ENCODE measurements at regions not wholly inside any gene's neighbourhood (a gene's known extent, or its start where the extent isn't known, plus 50 kb on each side); places are given as distances from the start of the nearest gene placed in this dataset.

DNA sequence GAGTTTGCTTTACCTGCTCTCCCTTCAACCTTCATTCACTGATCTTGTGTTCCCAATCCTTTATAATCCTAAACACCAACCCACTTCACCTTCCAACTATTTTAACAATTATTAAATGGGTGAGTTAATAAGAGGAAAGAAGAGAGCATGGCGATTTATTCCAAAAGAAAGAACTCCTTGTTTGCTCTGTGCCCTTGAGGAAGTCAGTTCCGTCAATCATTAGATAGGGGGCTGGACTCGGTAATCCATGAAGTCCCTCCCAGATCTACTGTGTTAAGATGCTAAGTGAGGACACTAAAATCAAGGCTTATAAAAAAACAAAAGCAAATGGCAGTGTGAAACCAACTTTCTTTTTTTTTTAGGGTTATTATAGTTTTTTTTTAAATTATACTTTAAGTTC, 589.9 kb downstream of the XIRP2 start:
- H3K9me3 ChIP-seq = no peaks in the 10 kb centered on the region
- no peak for DNase-seq
- H3K27ac ChIP-seq (ENCODE audit: low read length) = no peak overlapping the region
- ChIA-PET POLR2A (no interaction called here), CTCF (no interaction called here)
- H3K36me3 ChIP-seq (ENCODE audit: control insufficient read depth in 2 of 2, extremely low read depth in 1 of 2, insufficient read depth in 1 of 2, low read length in 1 of 2) = no peaks in the 10 kb centered on the region
- H3K4me3 Mint-ChIP-seq = no peak overlapping the region
- no peak overlapping the region for H3K4me3 ChIP-seq (ENCODE audit: control insufficient read depth in 1 of 2, extremely low read depth in 1 of 2, low read length in 1 of 2)
- no peaks in the 10 kb centered on the region for H3K9me3 Mint-ChIP-seq
- ATAC-seq (replicated peaks in 1 of 4) = no peak
- 75% methylated on average over 2 of the region's 3 CpGs for WGBS (ENCODE audit: insufficient coverage)
- H3K4me1 ChIP-seq (ENCODE audit: control insufficient read depth in 1 of 2, extremely low read depth in 1 of 2, insufficient read depth in 2 of 2, low read length in 2 of 2) = no peaks in the 10 kb centered on the region
- no peaks in the 10 kb centered on the region for H3K27me3 ChIP-seq (replicated peaks in 1 of 2; ENCODE audit: control insufficient read depth in 2 of 2, extremely low read depth in 1 of 2, insufficient read depth in 2 of 2, low read length in 1 of 2)
- no peaks in the 10 kb centered on the region for H3K27me3 Mint-ChIP-seq
- no peak overlapping the region for H3K27ac Mint-ChIP-seq
- no peaks in the 10 kb centered on the region for H3K4me1 Mint-ChIP-seq
- H3K36me3 Mint-ChIP-seq = no peaks in the 10 kb centered on the region

GRCh38 chr2:167475791-167476190, 587.5 kb downstream of the XIRP2 start:
- Mint-ChIP-seq H3K4me1 (no peaks in the 10 kb centered on the region), H3K36me3 (no peaks in the 10 kb centered on the region), H3K27ac (no peak overlapping the region), H3K9me3 (peaks cover 0 to 6% (median 0%) of the 10 kb centered on the region in 3 donors), H3K27me3 (no peaks in the 10 kb centered on the region), H3K4me3 (no peak overlapping the region)
- Histone ChIP-seq H3K4me1 (ENCODE audit: control insufficient read depth in 1 of 2, extremely low read depth in 1 of 2, insufficient read depth in 2 of 2, low read length in 2 of 2) (no peaks in the 10 kb centered on the region), H3K9me3 (no peaks in the 10 kb centered on the region), H3K27me3 (replicated peaks in 1 of 2; ENCODE audit: control insufficient read depth in 2 of 2, extremely low read depth in 1 of 2, insufficient read depth in 2 of 2, low read length in 1 of 2) (no peaks in the 10 kb centered on the region), H3K36me3 (ENCODE audit: control insufficient read depth in 2 of 2, extremely low read depth in 1 of 2, insufficient read depth in 1 of 2, low read length in 1 of 2) (no peaks in the 10 kb centered on the region), H3K4me3 (ENCODE audit: control insufficient read depth in 1 of 2, extremely low read depth in 1 of 2, low read length in 1 of 2) (no peak overlapping the region), H3K27ac (ENCODE audit: low read length) (no peak overlapping the region)
- ATAC-seq (replicated peaks in 1 of 4) (no peak), DNase-seq (no peak)
- ChIA-PET POLR2A (no interaction called here), CTCF (no interaction called here)
- 70% methylated on average over 1 of the region's 2 CpGs for WGBS (ENCODE audit: insufficient coverage)

DNA sequence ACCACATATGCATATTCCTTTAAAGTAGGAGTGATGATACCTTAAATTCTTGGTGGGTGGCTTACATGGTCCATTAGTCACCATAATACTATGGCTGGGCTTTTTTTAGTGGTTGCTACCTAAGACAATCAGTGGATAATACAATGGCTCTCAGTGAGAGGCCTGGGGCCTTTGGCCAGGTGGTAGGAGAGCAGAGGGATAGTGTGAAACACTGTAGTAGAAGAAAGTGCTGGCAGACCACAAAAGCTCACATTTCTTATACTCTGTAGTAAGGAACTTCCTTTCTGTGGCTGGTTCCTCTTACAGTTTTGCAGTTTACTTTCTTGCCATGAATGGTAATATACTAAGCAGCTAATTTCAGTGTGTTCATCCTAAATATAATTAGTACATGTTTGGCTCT, 583.5 kb downstream of the XIRP2 start:
- DNase-seq = no peak
- no peaks in the 10 kb centered on the region for H3K36me3 Mint-ChIP-seq
- no peak for ATAC-seq (replicated peaks in 1 of 4)
- no peaks in the 10 kb centered on the region for H3K4me1 ChIP-seq (ENCODE audit: control insufficient read depth in 1 of 2, extremely low read depth in 1 of 2, insufficient read depth in 2 of 2, low read length in 2 of 2)
- no peaks in the 10 kb centered on the region for H3K4me1 Mint-ChIP-seq
- H3K27ac Mint-ChIP-seq = no peak overlapping the region
- H3K4me3 ChIP-seq (ENCODE audit: control insufficient read depth in 1 of 2, extremely low read depth in 1 of 2, low read length in 1 of 2) = no peak overlapping the region
- POLR2A ChIA-PET = no interaction called here
- H3K9me3 ChIP-seq = no peaks in the 10 kb centered on the region
- no peak overlapping the region for H3K27ac ChIP-seq (ENCODE audit: low read length)
- no peak overlapping the region for H3K4me3 Mint-ChIP-seq
- H3K27me3 Mint-ChIP-seq = no peaks in the 10 kb centered on the region
- no peaks in the 10 kb centered on the region for H3K36me3 ChIP-seq (ENCODE audit: control insufficient read depth in 2 of 2, extremely low read depth in 1 of 2, insufficient read depth in 1 of 2, low read length in 1 of 2)
- H3K9me3 Mint-ChIP-seq = peaks cover 0 to 6% (median 0%) of the 10 kb centered on the region in 3 donors
- CTCF ChIA-PET = no interaction called here
- H3K27me3 ChIP-seq (replicated peaks in 1 of 2; ENCODE audit: control insufficient read depth in 2 of 2, extremely low read depth in 1 of 2, insufficient read depth in 2 of 2, low read length in 1 of 2) = no peaks in the 10 kb centered on the region

- Mint-ChIP-seq H3K9me3 (peaks cover 0 to 6% (median 0%) of the 10 kb centered on the region in 3 donors), H3K27ac (no peak overlapping the region), H3K4me3 (no peak overlapping the region), H3K36me3 (no peaks in the 10 kb centered on the region), H3K27me3 (no peaks in the 10 kb centered on the region), H3K4me1 (no peaks in the 10 kb centered on the region)
- CTCF ChIA-PET = no interaction called here
- Histone ChIP-seq H3K4me3 (ENCODE audit: control insufficient read depth in 1 of 2, extremely low read depth in 1 of 2, low read length in 1 of 2) (no peak overlapping the region), H3K9me3 (no peaks in the 10 kb centered on the region), H3K27me3 (replicated peaks in 1 of 2; ENCODE audit: control insufficient read depth in 2 of 2, extremely low read depth in 1 of 2, insufficient read depth in 2 of 2, low read length in 1 of 2) (no peaks in the 10 kb centered on the region), H3K36me3 (ENCODE audit: control insufficient read depth in 2 of 2, extremely low read depth in 1 of 2, insufficient read depth in 1 of 2, low read length in 1 of 2) (no peaks in the 10 kb centered on the region), H3K4me1 (ENCODE audit: control insufficient read depth in 1 of 2, extremely low read depth in 1 of 2, insufficient read depth in 2 of 2, low read length in 2 of 2) (no peaks in the 10 kb centered on the region), H3K27ac (ENCODE audit: low read length) (no peak overlapping the region)
- POLR2A ChIA-PET = no interaction called here
- DNase-seq = no peak
- ATAC-seq (replicated peaks in 1 of 4) = no peak
Observed at GRCh38 chr2:167471332-167471731, 583.1 kb downstream of the XIRP2 start.

DNA sequence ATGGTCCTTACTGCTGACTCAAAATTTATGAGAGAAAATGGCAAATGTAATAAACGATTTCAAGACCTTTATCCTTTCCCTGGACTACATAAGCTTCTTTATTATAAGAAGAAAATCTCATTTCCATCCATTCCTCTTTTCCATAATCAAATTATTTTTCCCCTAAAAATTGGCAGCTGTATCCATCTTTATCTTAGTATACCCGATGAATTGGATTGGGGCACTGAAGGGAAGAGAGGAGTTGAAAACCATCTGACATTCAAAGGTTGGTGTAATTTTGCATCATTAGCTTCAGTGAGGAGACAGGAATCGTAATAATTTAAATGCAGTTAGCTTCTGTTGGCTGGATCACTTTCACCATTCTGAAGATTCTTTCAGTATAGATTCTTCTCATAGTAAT, 574.1 kb downstream of the XIRP2 start:
- no peak overlapping the region for H3K4me3 ChIP-seq (ENCODE audit: control insufficient read depth in 1 of 2, extremely low read depth in 1 of 2, low read length in 1 of 2)
- no peaks in the 10 kb centered on the region for H3K4me1 ChIP-seq (ENCODE audit: control insufficient read depth in 1 of 2, extremely low read depth in 1 of 2, insufficient read depth in 2 of 2, low read length in 2 of 2)
- peaks cover 5 to 27% (median 22%) of the 10 kb centered on the region in 3 donors for H3K9me3 Mint-ChIP-seq
- H3K9me3 ChIP-seq = no peaks in the 10 kb centered on the region
- no peak overlapping the region for H3K27ac Mint-ChIP-seq
- ChIA-PET CTCF (no interaction called here), POLR2A (no interaction called here)
- no CpG with 5 or more reads among the region's 3 CpGs for whole genome bisulfite sequencing (ENCODE audit: insufficient coverage)
- H3K4me3 Mint-ChIP-seq = no peak overlapping the region
- H3K4me1 Mint-ChIP-seq = no peaks in the 10 kb centered on the region
- no peak overlapping the region for H3K27ac ChIP-seq (ENCODE audit: low read length)
- DNase-seq (no peak), ATAC-seq (replicated peaks in 1 of 4) (no peak)
- no peaks in the 10 kb centered on the region for H3K36me3 Mint-ChIP-seq
- no peaks in the 10 kb centered on the region for H3K36me3 ChIP-seq (ENCODE audit: control insufficient read depth in 2 of 2, extremely low read depth in 1 of 2, insufficient read depth in 1 of 2, low read length in 1 of 2)
- H3K27me3 Mint-ChIP-seq = no peaks in the 10 kb centered on the region
- no peaks in the 10 kb centered on the region for H3K27me3 ChIP-seq (replicated peaks in 1 of 2; ENCODE audit: control insufficient read depth in 2 of 2, extremely low read depth in 1 of 2, insufficient read depth in 2 of 2, low read length in 1 of 2)

GRCh38 chr2:167454036-167454435, 565.8 kb downstream of the XIRP2 start:
- ChIA-PET CTCF (no interaction called here), POLR2A (no interaction called here)
- H3K27me3 Mint-ChIP-seq = no peaks in the 10 kb centered on the region
- Histone ChIP-seq H3K36me3 (ENCODE audit: control insufficient read depth in 2 of 2, extremely low read depth in 1 of 2, insufficient read depth in 1 of 2, low read length in 1 of 2) (no peaks in the 10 kb centered on the region), H3K27me3 (replicated peaks in 1 of 2; ENCODE audit: control insufficient read depth in 2 of 2, extremely low read depth in 1 of 2, insufficient read depth in 2 of 2, low read length in 1 of 2) (no peaks in the 10 kb centered on the region), H3K4me1 (ENCODE audit: control insufficient read depth in 1 of 2, extremely low read depth in 1 of 2, insufficient read depth in 2 of 2, low read length in 2 of 2) (no peaks in the 10 kb centered on the region), H3K27ac (ENCODE audit: low read length) (no peak overlapping the region), H3K9me3 (no peaks in the 10 kb centered on the region), H3K4me3 (ENCODE audit: control insufficient read depth in 1 of 2, extremely low read depth in 1 of 2, low read length in 1 of 2) (no peak overlapping the region)
- no peaks in the 10 kb centered on the region for H3K36me3 Mint-ChIP-seq
- DNase-seq (no peak), ATAC-seq (replicated peaks in 1 of 4) (no peak)
- H3K4me3 Mint-ChIP-seq = no peak overlapping the region
- peaks cover 13 to 48% (median 25%) of the 10 kb centered on the region in 3 donors for H3K9me3 Mint-ChIP-seq
- no peak overlapping the region for H3K27ac Mint-ChIP-seq
- WGBS (ENCODE audit: insufficient coverage) = 100% methylated on average over 6 of the region's 13 CpGs
- no peaks in the 10 kb centered on the region for H3K4me1 Mint-ChIP-seq

- Mint-ChIP-seq H3K27ac (no peak overlapping the region), H3K9me3 (peaks cover 21 to 54% (median 33%) of the 10 kb centered on the region in 3 donors), H3K27me3 (no peaks in the 10 kb centered on the region), H3K36me3 (no peaks in the 10 kb centered on the region), H3K4me1 (no peaks in the 10 kb centered on the region), H3K4me3 (no peak overlapping the region)
- DNase-seq (no peak), ATAC-seq (replicated peaks in 1 of 4) (no peak)
- 54% methylated on average over 6 of the region's 9 CpGs for WGBS (ENCODE audit: insufficient coverage)
- H3K9me3 ChIP-seq = no peaks in the 10 kb centered on the region
- H3K27me3 ChIP-seq (replicated peaks in 1 of 2; ENCODE audit: control insufficient read depth in 2 of 2, extremely low read depth in 1 of 2, insufficient read depth in 2 of 2, low read length in 1 of 2) = no peaks in the 10 kb centered on the region
- ChIA-PET POLR2A (no interaction called here), CTCF (interaction anchor here in 1 of 2 donors (0.6 kb wide), 1 partner anchor 873 kb away, joined by 3 read pairs; no protein-coding TSS in a partner anchor)
- no peaks in the 10 kb centered on the region for H3K36me3 ChIP-seq (ENCODE audit: control insufficient read depth in 2 of 2, extremely low read depth in 1 of 2, insufficient read depth in 1 of 2, low read length in 1 of 2)
- no peaks in the 10 kb centered on the region for H3K4me1 ChIP-seq (ENCODE audit: control insufficient read depth in 1 of 2, extremely low read depth in 1 of 2, insufficient read depth in 2 of 2, low read length in 2 of 2)
- H3K4me3 ChIP-seq (ENCODE audit: control insufficient read depth in 1 of 2, extremely low read depth in 1 of 2, low read length in 1 of 2) = no peak overlapping the region
- H3K27ac ChIP-seq (ENCODE audit: low read length) = no peak overlapping the region
Observed at GRCh38 chr2:167451496-167452289, 563.4 kb downstream of the XIRP2 start.

Measured in T-cell (primary cell).